Keratinocyte (primary cell): ENCODE measurements at regions not wholly inside any gene's neighbourhood (a gene's known extent, or its start where the extent isn't known, plus 50 kb on each side); places are given as distances from the start of the nearest gene placed in this dataset.

ENCODE experiments used
- DNase-seq: peaks from one replicate; pipeline ENCODE4 v3.0.0-alpha.2; 2011; ENCODE audit warnings: low read depth, missing footprints, low spot score
- FAIRE-seq: peaks from 2 replicates; lab custom pipeline; 2011; peaks lifted over from hg19 to GRCh38; lab: Jason Lieb, UNC
- H2AFZ ChIP-seq: 2 replicates; pipeline ENCODE4 v1.6.0; 2012; ENCODE audit warnings: low read length, control low read depth, inconsistent platforms; ENCODE audit not compliant: control insufficient read depth
- H3K27ac ChIP-seq: 2 replicates; pipeline ENCODE4 v1.5.1; 2011; ENCODE audit warnings: low read length; ENCODE audit not compliant: control insufficient read depth, insufficient read depth
- H3K27me3 ChIP-seq: 3 replicates; pipeline ENCODE4 v1.6.0; 2011; ENCODE audit warnings: low read length; ENCODE audit not compliant: control insufficient read depth, insufficient read depth; ENCODE audit errors: extremely low read depth
- H3K36me3 ChIP-seq, 2 experiments: 2 replicates in 1 of 2; 3 replicates in 1 of 2; pipeline ENCODE4 v1.5.1; 2011; ENCODE audit warnings: low read length in 2 of 2, mild to moderate bottlenecking in 1 of 2; ENCODE audit not compliant: control insufficient read depth in 2 of 2, insufficient read depth in 2 of 2; ENCODE audit errors: extremely low read depth in 1 of 2
- H3K4me1 ChIP-seq: 3 replicates; pipeline ENCODE4 v1.5.1; 2011; ENCODE audit warnings: low read length; ENCODE audit not compliant: control insufficient read depth, insufficient read depth; ENCODE audit errors: extremely low read depth
- H3K4me2 ChIP-seq: 3 replicates; pipeline ENCODE4 v1.6.0; 2011; ENCODE audit warnings: low read depth, low read length; ENCODE audit not compliant: control insufficient read depth, insufficient read depth; ENCODE audit errors: extremely low read depth
- H3K4me3 ChIP-seq, 3 experiments: fragments of 200-600 bp in 1 of 3; sonication (generic) in 1 of 3; 2 replicates in 2 of 3; 3 replicates in 1 of 3; pipeline ENCODE4 v1.5.1; 2011 to 2016; ENCODE audit warnings: low read length in 3 of 3, mild to moderate bottlenecking in 3 of 3, control low read depth in 2 of 3, inconsistent platforms in 1 of 3, low read depth in 1 of 3, mixed read lengths in 1 of 3, mixed run types in 1 of 3, moderate library complexity in 1 of 3; ENCODE audit not compliant: control insufficient read depth in 2 of 3, insufficient read depth in 2 of 3; ENCODE audit errors: extremely low read depth in 1 of 3
- H3K79me2 ChIP-seq: 2 replicates; pipeline ENCODE4 v1.6.0; 2012; ENCODE audit warnings: low read length; ENCODE audit not compliant: control insufficient read depth, insufficient read depth
- H3K9ac ChIP-seq: 3 replicates; pipeline ENCODE4 v1.6.0; 2011; ENCODE audit warnings: low read length; ENCODE audit not compliant: control insufficient read depth, insufficient read depth; ENCODE audit errors: extremely low read depth
- H3K9me1 ChIP-seq: 3 replicates; pipeline ENCODE4 v1.6.0; 2011; ENCODE audit warnings: low read length; ENCODE audit not compliant: control insufficient read depth, insufficient read depth; ENCODE audit errors: extremely low read depth
- H3K9me3 ChIP-seq: 2 replicates; pipeline ENCODE4 v1.5.1; 2012; ENCODE audit warnings: low read depth, low read length; ENCODE audit not compliant: control insufficient read depth
- H4K20me1 ChIP-seq: 3 replicates; pipeline ENCODE4 v1.6.0; 2011; ENCODE audit warnings: low read length; ENCODE audit not compliant: control insufficient read depth, insufficient read depth; ENCODE audit errors: extremely low read depth
- EZH2 ChIP-seq: IDR thresholded peaks from one replicate; pipeline ENCODE4 v1.6.1; 2012; ENCODE audit warnings: inconsistent platforms, mild to moderate bottlenecking, low read length, moderate library complexity
- dilution Hi-C: fragments of 300-500 bp; cut with MboI; formaldehyde crosslinking; loops from one replicate; pipeline ENCODE4 v1.7.0; 2020; ENCODE audit warnings: low sequenced_read_pairs; ENCODE audit not compliant: extremely low pct_ligation_motif_present
- TF ChIP-seq, protein P1 (sequence below), 3 experiments: IDR thresholded peaks in 1 of 3; conservative IDR thresholded peaks in 1 of 3; optimal IDR thresholded peaks in 1 of 3; 2 replicates in 2 of 3; 3 replicates in 1 of 3; pipeline versions ENCODE3 to v1.5.1; 2011; ENCODE audit warnings: low read length in 3 of 3, mild to moderate bottlenecking in 3 of 3, moderate library complexity in 2 of 3, control low read depth in 1 of 3, inconsistent platforms in 1 of 3; ENCODE audit not compliant: insufficient read depth in 2 of 3; ENCODE audit errors: extremely low read depth in 1 of 3

GRCh38 chr18:47731276-47731675 is 199.2 kb downstream of the SMAD2 start:
- H2AFZ ChIP-seq: no peak overlapping the region
- DNase-seq: no peak
- no peaks in the 10 kb centered on the region for H3K36me3 ChIP-seq
- no peaks in the 10 kb centered on the region for H3K9me3 ChIP-seq
- dilution Hi-C loops: no loop called here
- H3K27me3 ChIP-seq: no peaks in the 10 kb centered on the region
- no peaks in the 10 kb centered on the region for H3K79me2 ChIP-seq
- no peaks in the 10 kb centered on the region for H3K4me1 ChIP-seq
- no peak for FAIRE-seq
- TF ChIP-seq, protein P1, sequence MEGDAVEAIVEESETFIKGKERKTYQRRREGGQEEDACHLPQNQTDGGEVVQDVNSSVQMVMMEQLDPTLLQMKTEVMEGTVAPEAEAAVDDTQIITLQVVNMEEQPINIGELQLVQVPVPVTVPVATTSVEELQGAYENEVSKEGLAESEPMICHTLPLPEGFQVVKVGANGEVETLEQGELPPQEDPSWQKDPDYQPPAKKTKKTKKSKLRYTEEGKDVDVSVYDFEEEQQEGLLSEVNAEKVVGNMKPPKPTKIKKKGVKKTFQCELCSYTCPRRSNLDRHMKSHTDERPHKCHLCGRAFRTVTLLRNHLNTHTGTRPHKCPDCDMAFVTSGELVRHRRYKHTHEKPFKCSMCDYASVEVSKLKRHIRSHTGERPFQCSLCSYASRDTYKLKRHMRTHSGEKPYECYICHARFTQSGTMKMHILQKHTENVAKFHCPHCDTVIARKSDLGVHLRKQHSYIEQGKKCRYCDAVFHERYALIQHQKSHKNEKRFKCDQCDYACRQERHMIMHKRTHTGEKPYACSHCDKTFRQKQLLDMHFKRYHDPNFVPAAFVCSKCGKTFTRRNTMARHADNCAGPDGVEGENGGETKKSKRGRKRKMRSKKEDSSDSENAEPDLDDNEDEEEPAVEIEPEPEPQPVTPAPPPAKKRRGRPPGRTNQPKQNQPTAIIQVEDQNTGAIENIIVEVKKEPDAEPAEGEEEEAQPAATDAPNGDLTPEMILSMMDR (optimal IDR thresholded peaks at IDR 0.05 in 1 of 3, IDR thresholded peaks at IDR 0.05 in 1 of 3, conservative IDR thresholded peaks at IDR 0.05 in 1 of 3; ENCODE audit: extremely low read depth in 1 of 3, insufficient read depth in 2 of 3, low read length in 3 of 3): no peak
- TF ChIP-seq EZH2: no peak
- no peak overlapping the region for H3K4me2 ChIP-seq
- no peak overlapping the region for H3K9ac ChIP-seq
- no peak overlapping the region for H3K4me3 ChIP-seq
- no peaks in the 10 kb centered on the region for H4K20me1 ChIP-seq
- no peaks in the 10 kb centered on the region for H3K9me1 ChIP-seq
- no peak overlapping the region for H3K27ac ChIP-seq

GRCh38 chr18:47730795-47731194 is 199.7 kb downstream of the SMAD2 start:
- Histone ChIP-seq H4K20me1 (no peaks in the 10 kb centered on the region), H3K9me1 (no peaks in the 10 kb centered on the region), H3K9me3 (no peaks in the 10 kb centered on the region), H3K4me1 (no peaks in the 10 kb centered on the region), H3K9ac (no peak overlapping the region), H2AFZ (no peak overlapping the region), H3K79me2 (no peaks in the 10 kb centered on the region), H3K36me3 (no peaks in the 10 kb centered on the region), H3K27me3 (no peaks in the 10 kb centered on the region), H3K4me3 (no peak overlapping the region), H3K27ac (no peak overlapping the region), H3K4me2 (no peak overlapping the region)
- TF ChIP-seq, protein P1 (optimal IDR thresholded peaks at IDR 0.05 in 1 of 3, IDR thresholded peaks at IDR 0.05 in 1 of 3, conservative IDR thresholded peaks at IDR 0.05 in 1 of 3; ENCODE audit: extremely low read depth in 1 of 3, insufficient read depth in 2 of 3, low read length in 3 of 3): no peak
- no peak for TF ChIP-seq EZH2
- no peak for DNase-seq
- FAIRE-seq: no peak
- dilution Hi-C loops: no loop called here
